NCI-H226 (cell line): ENCODE measurements at regions not wholly inside any gene's neighbourhood (a gene's known extent, or its start where the extent isn't known, plus 50 kb on each side); places are given as distances from the start of the nearest gene placed in this dataset.

Source experiments
- DNase-seq: peaks from one replicate; pipeline ENCODE4 v3.0.0-alpha.2; 2015

DNA sequence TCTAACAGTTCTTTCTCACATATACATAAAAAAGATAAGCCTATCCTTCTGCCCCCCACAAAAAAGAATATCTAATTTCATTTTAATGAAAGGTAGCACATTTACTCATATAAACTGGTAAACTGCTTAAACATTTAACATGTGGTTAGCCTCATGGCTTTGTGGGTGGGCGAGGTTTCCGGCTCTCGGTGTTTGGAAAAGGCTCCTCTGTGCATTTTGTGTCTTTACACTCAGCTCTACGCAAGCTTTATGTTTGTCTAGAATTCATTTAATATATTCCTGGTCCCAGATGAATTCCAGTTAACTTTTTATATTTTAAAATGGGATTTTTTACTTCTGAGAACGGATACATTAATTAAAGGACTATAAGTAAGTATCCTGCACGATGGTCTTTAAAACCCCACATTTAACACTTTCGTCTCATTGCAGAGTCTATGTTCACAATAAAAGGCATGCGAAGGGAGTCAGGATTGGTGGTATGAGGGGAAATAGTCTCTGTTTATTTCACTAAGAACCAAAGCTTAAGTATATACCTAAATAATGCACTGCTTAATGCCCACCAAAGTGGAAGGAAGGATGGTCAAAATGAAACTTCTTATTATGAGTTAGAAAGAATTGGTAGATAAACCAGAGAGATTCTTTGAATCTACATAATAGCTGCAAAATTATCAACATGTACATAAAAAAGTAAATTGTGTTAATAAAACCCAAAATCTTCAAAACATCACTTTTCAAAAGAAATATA lies 197.2 kb downstream of the CRPPA start:
- DNase-seq, result no peak

DNA sequence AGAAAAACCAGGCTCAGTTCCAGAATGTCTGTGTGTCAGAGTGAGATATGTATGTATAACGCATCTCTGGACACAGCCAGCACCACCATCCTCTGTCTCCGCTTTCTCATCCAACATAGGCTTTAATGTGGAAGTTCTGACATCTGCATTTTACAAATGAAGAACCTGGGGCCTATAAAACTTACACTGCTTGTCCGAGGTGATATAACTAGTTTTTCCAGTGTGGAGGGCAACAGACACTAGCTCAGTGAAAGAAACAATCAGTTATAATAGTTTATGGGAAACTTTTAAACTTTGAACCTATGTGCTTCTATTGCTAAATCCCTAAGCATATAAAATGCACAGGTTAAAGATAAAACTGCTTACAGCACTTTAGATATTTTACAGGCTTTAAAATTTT lies 208.7 kb downstream of the CRPPA start:
- DNase-seq, result no peak

DNA sequence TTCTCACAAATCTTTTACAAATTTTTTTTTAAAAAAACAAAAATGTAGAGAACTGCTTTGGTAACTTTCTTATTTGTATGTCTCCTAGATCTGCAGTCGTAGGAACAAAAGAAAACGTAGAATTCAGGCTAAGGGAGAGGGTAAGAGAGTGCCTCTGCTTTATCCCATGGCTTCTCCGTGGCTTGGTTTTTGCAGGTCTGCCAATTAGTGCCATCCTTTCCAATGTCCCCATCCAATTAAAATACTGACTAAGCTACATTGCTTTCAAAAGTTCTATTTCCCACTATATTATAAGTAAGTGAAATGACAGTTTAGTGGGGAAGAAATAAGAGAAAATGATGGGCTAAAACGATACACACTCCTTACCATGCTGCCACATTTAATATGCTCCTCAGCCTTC lies 209.3 kb downstream of the CRPPA start:
- DNase-seq, result no peak

DNA sequence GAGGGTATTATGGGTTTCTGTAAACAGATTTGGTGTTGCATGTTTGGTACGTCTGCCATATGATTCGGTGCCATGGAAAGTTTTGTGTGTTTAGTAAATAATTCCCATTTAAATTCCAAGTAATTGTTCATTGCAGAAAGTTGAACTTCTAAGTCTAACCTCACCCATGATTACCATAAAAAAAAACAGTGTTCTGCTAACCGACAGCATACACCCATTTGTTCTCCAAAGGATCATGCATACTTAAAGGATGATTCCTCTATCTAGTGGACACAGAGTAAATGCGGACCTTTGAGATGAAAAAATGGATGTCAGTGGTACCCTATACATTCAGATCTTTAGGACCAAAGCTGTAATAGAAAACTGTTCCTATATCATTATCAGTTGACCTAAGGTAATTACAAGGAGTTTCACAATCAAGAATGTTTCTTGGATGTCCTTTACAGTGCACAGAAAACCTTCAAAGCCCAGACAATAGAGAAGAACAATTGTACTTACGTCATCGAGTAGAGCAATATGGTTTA lies 209.9 kb downstream of the CRPPA start:
- no peak for DNase-seq

DNA sequence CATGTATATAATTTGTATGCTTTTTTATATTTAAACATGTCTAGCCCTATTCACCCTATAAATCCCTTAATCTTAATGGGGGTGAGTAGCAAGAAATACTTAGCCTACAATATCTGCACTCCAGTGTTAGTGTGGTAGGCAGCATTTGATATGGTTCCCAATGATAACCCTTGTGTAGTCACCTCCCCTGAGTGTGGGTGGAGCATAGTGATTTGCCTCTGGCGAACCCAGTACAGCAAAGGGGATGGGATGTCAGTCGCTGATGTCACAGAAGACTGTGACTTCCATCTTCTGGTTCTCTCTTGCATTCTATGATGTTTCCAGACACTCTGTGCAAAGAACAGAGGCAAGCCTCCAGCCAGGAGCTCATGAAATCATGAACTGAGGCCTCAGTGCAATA lies 211.2 kb downstream of the CRPPA start:
- DNase-seq, result no peak

DNA sequence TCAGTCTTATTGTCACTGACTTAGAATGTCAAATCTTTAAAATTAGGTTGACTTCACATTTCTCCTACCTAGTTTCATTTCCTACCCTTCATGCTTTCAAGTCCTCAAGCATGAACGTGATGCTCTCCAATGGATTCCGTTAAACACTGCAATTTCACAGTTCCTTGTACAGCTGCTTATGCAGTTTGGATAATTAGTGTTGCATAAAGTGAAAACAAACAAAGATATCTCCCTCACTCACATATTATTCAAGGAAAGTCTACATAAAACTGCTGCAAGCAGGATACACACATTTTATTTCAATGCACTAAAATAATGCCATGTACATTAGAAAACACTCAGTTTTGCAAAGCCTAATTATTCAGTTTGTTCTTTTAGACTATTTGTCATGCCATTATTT lies 214.0 kb downstream of the CRPPA start:
- no peak for DNase-seq

DNA sequence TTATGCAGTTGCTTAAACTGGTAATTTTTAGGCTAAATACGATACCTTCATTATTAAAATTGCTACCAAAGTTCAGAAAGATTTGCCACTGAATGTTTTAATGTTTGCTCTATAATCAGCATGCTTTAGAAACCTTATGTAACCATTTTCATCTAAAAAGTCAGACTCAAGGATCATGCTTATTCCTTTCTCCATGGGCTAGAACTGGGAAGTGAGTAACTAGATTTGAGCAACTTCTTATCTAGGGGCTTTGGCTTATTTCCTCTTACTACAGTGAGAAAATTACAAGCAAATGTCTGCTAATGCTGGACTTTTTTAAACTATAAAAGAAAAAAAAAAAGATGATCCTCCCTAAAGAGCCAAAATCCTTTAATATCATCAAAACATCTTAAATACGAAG lies 215.9 kb downstream of the CRPPA start:
- no peak for DNase-seq

DNA sequence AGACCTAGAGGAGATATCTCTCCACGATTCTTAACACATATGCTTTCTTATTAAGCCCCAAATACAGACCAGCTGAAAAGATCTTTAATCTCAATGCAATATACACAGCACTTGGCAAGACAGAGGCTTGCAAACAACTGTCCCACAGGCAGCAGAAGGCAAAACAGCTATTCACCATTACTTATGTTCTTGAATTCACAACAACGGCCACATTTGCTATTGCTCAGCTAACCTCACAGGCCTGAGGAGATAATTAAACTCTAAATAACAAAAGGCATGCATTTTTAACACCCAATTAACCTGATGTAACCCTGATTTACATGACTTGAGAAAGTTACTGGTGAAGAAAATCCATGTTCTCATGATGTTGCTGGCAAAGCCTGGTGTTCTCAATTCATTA lies 216.4 kb downstream of the CRPPA start:
- no peak for DNase-seq

DNA sequence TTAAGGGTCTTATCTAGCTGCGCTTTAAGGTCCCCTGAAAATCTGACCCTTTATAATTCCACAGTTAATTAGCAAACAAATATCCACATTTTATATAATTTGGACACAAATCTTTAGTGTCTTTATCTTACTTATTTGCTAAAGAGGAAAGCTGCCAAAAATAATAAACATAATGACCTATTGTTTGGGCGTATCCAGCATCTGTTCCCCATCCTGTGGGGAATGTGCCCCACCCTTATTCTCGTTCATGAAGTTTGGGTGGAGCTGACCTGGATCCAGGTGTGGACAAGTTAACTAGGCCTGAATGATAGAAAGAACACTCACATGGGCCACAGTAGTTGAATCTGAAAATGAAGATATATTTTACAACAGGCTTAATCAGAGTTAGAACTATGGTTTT lies 218.3 kb downstream of the CRPPA start:
- no peak for DNase-seq

DNA sequence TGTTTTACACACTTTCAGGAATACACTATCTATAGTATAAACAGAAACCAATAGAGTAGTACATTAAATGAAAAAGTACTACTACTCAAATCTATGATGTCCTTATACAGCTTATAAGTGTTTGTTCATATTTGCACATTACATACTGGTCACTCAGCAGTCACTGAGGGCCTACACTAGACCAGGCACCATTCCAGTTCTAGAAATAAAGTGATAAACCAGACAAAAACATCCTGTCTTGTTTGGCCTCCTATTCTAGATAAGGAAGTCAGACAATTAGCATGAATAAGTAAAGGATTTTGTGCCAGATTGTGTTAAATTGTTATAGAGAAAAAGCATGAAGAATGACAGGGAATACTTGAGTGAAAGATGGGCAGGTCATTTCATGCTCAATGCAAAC lies 219.0 kb downstream of the CRPPA start:
- DNase-seq, result no peak

DNA sequence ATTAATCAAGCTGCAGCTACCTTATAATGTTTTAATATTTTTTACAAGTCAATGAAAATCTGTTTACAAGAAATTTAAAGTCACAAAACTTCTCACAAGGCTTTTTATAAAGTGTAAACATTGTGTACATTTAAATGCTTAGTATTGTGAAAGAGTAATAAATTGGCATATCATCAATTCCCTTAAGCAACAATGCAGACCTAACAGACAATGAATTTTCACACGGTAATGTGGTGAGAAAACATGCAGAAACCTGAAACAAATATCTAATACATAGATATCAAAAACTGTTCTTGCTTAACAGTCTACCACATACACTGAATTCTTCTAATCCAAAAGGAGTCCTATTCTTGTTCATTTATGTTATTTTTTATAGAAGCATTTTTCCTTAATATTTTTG lies 220.7 kb downstream of the CRPPA start:
- DNase-seq, result no peak

DNA sequence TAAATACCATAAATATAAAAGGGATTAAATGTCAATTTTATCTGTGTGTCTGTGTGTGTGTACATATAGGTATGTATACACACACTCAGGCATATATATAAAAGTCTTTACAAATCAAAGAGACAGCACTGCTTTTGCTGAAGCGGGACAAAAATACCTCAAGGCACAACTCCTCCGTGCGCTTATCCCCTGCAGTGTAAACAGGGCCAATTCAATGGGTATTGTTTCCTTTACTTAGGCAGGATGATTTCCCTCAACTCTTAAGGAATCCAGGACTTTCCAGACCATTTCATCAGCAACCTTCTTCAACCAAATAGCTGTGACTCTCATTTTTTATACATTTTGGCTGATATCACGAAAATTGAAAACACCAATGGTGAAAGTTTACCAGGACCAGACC lies 227.7 kb downstream of the CRPPA start:
- no peak for DNase-seq

DNA sequence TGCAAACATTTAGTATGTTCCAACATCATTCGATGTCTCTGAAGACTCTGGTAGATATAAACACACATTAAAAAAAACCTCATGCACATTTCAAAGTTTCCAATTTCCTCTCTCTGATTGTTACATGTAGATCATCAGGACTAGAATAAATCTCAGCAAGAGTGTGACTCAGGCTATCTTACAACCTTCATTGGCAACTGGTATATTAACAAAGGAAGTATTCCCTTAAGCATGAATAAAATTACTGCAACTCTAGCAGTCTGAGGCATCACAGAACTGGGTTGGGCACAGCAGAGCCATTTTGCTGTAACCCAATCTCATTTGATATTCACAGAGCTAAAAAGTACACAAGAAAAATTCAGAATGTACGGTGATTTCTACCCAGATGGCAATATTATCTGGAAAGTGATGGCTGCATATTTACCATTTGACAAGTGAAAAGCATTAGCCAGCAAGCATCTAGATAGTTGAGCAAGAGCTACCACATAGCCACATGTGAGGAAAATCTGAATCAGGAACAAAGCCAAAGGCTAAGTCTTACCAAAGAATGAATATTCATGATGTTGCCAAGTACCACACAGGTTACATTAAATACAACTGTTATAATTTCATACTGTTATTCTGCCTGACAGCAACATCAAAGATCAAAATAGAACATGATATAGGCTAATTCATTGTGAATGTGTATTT lies 232.2 kb downstream of the CRPPA start:
- DNase-seq, result peak; percentile 55

DNA sequence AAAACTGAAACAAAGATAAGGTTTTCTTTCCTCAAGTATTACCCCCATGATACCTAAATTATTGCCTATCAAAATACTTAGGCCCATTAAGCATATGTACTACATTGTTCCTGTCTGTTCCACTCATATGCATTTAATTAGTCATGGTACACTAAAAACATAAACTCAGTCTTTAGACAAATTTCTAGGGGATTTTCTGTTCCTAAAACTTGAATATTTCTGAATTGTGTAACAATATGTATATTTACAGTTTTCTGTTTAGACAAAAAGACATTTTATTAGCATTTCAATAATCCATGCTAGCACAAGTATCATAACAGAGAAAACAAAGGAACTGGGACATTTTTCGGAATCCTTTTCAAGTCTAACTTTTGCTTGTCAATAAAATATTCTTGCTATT lies 234.2 kb downstream of the CRPPA start:
- DNase-seq, result no peak

DNA sequence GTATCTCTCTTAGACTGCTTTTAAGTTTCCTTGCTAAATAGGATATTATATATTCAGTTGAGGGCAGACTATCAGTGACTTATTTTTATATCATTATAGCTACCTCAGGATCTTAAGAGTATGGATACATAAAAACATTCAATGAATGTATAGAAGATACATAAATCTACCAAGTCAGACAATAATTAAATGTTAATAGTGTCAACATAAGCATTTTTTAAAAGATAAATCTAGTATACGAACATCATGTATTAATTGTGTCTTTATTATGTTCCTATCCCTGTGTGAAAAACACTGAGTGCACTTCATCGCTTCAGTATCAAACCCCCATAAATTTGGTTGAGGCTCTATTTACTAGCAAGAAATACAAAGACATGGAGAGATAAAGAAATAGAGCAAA lies 242.8 kb downstream of the CRPPA start:
- no peak for DNase-seq

DNA sequence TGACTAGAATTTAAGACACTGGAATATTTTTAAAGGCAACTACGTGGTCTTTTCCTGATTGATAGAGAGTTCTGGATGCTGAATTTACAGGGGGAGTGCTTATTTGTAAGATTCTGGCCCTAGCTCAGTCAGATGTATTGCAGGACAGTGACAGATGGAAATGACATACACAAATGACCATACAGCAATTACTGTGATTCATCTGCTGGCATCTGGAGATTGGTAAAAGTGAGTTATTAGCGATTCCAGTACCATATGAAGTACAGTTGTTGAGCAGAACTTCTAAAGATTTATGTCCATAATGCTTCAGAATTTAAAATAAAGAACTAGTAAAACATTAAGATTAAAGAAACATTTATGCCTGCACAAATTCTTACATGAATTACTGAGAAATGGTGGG lies 243.2 kb downstream of the CRPPA start:
- DNase-seq, result no peak

DNA sequence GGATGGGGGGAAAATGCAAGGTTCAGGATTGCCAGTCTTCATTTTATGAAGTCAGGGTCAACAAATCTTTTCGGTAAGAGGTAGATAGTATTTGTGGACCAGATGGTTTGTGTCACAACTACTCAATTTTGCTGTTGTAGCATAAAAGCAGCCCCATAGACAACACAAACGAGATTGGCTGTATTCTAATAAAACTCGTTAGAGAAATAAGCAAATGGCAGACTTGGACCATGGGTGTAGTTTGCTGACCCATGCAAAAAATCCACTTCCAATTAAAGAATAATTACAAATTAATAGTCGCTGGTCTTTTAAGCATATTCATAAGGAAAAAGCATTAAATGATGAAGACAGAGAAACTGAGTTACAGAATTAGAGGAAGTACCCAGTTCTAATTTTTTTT lies 247.1 kb downstream of the CRPPA start:
- DNase-seq, result no peak

DNA sequence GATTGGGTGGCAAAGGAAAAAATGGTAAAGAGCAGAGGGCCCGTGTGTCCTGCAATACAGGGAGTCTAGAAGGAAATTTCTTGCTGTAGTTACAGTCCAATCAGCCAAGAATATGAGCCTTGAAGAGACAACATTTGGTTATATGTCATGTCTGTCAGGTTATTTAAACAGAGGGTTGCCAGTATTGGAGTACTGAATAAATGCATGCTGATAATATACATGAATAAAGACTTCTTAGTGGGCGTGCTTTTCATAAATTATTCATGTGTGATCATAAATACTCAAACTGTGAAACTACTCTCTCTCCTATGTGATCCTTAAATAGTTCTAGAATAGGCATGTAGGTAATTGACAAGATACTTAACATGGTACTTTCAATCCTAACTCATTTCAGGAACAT lies 249.0 kb downstream of the CRPPA start:
- peak; percentile 47 for DNase-seq

DNA sequence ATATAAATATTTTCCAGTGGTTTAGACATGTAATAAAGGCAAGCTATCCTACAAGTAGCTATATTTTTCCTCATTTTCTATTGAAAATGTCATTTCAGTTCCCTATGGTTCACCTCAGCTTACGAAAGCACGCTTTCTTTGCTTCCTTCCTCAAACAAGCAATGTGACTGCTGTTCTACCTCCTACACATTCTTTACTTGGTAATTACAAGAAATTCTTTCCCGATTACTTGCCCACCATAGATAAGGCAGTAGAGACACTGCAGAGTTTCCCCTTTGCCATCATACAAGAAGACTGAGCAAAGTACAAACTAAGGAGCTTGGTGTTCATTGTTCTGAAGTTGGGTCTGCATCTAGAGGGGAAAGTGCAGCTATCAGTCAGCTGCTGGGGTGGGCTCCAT lies 249.4 kb downstream of the CRPPA start:
- peak; percentile 94 for DNase-seq

DNA sequence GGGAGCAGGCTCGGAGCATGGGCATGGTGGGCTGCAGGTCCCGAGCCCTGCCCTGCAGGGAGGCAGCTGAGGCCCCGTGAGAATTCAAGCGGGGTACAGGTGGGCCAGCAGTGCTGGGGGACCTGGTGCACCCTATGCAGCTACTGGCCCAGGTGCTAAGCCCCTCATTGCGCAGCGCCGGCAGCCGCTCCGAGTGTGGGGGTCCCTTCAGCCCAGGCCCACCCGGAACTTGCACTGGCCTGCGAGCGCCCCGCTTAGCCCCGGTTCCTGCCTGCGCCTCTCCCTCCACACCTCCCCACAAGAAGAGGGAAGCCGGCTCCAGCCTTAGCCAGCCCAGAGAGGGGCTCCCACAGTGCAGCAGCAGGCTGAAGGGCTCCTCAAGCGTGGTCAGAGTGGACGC lies 250.7 kb downstream of the CRPPA start:
- no peak for DNase-seq

DNA sequence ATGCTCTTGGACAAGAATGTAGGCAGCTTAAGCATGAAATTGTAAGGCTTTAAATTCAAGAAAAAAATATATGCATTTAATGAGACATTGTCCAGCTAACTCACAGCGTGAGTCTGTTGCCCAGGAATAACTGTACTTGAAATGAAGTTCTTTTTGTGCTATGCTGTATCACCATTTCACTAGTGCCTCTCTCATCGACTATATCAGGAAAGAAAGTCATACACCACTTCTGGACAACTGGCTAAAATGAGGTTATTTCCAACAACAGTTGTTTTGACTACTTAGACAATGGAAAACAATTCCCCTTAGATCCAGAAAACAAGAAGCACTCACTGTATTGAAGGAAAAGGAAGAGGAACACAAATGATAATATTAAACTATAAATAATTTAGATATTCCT lies 251.8 kb downstream of the CRPPA start:
- no peak for DNase-seq

DNA sequence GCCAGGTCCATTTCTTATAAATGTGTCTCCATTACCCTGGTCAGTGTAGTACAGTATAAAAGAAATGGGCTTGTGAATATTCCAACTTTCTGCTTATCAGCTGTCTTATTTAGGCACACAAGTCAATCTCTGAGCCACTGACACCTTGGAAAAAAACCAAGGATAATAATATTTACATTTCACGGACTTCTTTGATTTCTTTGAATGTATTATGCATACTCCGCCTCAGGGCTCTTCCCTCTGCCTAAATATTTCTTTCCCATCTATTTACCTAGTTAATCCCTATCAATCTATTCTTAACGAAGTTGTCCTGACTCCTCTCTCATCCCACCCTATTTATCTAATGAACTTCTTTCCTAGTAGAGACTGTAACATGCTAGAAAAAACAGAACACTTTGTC lies 253.8 kb downstream of the CRPPA start:
- no peak for DNase-seq

DNA sequence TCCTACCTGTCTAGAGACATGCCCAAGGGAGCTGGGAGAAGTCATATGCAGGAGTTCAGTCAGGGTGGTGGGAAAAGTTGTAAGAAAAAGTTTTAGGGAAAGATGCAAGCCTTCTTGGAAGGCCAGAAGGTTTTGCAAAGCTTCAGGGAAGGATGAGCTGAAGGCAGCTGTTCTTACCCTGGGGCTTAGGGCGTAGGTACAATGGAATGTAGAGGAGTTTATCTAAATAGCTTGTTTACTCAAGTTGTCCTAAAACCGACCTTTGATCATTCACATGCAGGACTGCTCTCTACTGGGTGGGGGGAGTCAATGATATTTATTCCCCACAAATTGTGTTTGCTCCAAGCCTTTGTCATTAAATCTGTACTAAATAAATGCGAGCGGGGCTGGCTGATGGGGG lies 277.0 kb downstream of the CRPPA start:
- no peak for DNase-seq

DNA sequence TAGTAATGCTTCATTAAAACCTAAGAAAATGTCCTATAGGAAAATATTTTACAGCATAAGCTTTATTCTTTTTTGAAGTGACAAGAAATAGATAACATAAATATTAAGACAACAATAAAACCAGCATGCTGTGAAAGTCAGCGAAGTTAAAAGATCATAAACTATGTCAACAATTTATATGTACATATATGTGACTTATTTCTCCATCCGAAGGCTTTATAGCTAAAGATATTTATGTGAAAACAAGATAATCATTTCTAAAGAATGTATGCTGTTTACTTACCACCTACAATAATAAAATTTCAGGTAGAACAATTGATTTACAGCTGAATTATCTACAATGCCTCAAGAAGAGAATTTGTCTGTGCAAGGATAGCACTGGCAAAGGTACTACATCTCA lies 283.4 kb downstream of the CRPPA start:
- DNase-seq, result no peak

DNA sequence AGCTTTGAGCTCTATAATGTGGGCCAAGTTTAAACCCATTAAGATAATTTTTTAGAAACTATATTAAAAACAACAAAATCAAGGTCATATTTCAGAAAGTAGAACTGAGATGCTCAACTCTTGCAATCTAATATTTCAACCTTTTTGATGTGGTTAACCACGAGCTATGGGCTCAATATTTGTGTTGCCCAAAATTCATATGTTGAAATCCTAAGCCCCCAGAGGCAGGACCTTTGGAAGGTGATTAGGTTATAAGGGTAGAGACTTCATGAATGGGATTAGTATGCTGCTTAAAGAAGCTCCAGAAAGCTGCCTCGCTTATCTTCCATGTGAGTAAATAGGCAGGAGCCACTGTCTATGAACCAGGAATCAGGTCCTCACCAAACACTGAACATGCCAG lies 284.4 kb downstream of the CRPPA start:
- DNase-seq, result no peak
